B cell (primary cell): ENCODE measurements at regions not wholly inside any gene's neighbourhood (a gene's known extent, or its start where the extent isn't known, plus 50 kb on each side); places are given as distances from the start of the nearest gene placed in this dataset.

ENCODE experiments used
- ATAC-seq: fragments of 200-7000 bp; cut with Tn5 transposase; one replicate; pipeline ENCODE4 v1.10.0; 2021; ENCODE audit warnings: low read depth, mild to moderate bottlenecking, moderate number of reproducible peaks, moderate library complexity
- CTCF ChIA-PET: fragments of 350-600 bp; sonication (Branson Sonifier 250); formaldehyde crosslinking; loops from one replicate; lab custom pipeline; 2021; ENCODE audit warnings: antibody characterized with exemption, inconsistent platforms; lab: Charles Lee
- POLR2A ChIA-PET: fragments of 350-600 bp; sonication (Branson Sonifier 250); formaldehyde crosslinking; loops from one replicate; lab custom pipeline; 2021; ENCODE audit warnings: antibody characterized with exemption; lab: Charles Lee
- DNase-seq: peaks from one replicate; pipeline ENCODE4 v3.0.0; 2013
- H2AFZ ChIP-seq: 2 replicates; pipeline ENCODE4 v1.6.1; 2012; ENCODE audit warnings: mild to moderate bottlenecking, low read depth, low read length; ENCODE audit not compliant: insufficient read depth, poor library complexity, severe bottlenecking
- H3K27ac ChIP-seq, 2 donors: 1 replicate in 1 of 2; 2 replicates in 1 of 2; pipeline ENCODE4 v1.5.1; 2012 to 2013; ENCODE audit warnings: low read length in 2 of 2, mild to moderate bottlenecking in 2 of 2, moderate library complexity in 1 of 2
- H3K27me3 ChIP-seq, 4 experiments: fragments of 200-600 bp in 1 of 4; sonication (generic) in 1 of 4; replicated peaks in 1 of 4; 1 replicate in 2 of 4; 2 replicates in 2 of 4; pipeline versions ENCODE4 v1.6.1 to v1.7.0; 2013 to 2016; ENCODE audit warnings: low read length in 3 of 4, mild to moderate bottlenecking in 2 of 4, mixed read lengths in 1 of 4, moderate library complexity in 1 of 4; ENCODE audit not compliant: insufficient read depth in 4 of 4, control insufficient read depth in 3 of 4; ENCODE audit errors: control extremely low read depth in 1 of 4
- H3K36me3 ChIP-seq, 2 experiments: replicated peaks in 1 of 2; 1 replicate in 1 of 2; 2 replicates in 1 of 2; pipeline versions ENCODE4 v1.6.1 to v1.7.1; 2013; ENCODE audit warnings: low read length in 1 of 2; ENCODE audit not compliant: insufficient read depth in 2 of 2, control insufficient read depth in 1 of 2; ENCODE audit errors: control extremely low read depth in 1 of 2, extremely low read depth in 1 of 2
- H3K4me1 ChIP-seq, 2 donors: fragments of 200-600 bp in 1 of 2; sonication (generic) in 1 of 2; 1 replicate in 1 of 2; 2 replicates in 1 of 2; pipeline versions ENCODE4 v1.5.1 to v1.6.1; 2013 to 2017; ENCODE audit warnings: low read length in 2 of 2; ENCODE audit not compliant: control insufficient read depth in 2 of 2, insufficient read depth in 2 of 2
- H3K4me2 ChIP-seq: replicated peaks from 2 replicates; pipeline ENCODE3; 2012; ENCODE audit warnings: mild to moderate bottlenecking, low read depth, low read length; ENCODE audit not compliant: poor library complexity, severe bottlenecking
- H3K4me3 ChIP-seq, 5 experiments: fragments of 200-600 bp in 1 of 5; sonication (generic) in 1 of 5; 1 replicate in 3 of 5; 2 replicates in 2 of 5; pipeline versions ENCODE4 v1.5.1 to v1.7.0; 2011 to 2016; ENCODE audit warnings: low read length in 4 of 5, mild to moderate bottlenecking in 4 of 5, low read depth in 2 of 5, control low read depth in 1 of 5, moderate library complexity in 1 of 5; ENCODE audit not compliant: insufficient read depth in 1 of 5; ENCODE audit errors: control extremely low read depth in 1 of 5, extremely low read depth in 1 of 5
- H3K79me2 ChIP-seq: fragments of 200-600 bp; sonication (generic); one replicate; pipeline ENCODE4 v1.6.0; 2016; ENCODE audit warnings: low read length; ENCODE audit not compliant: control insufficient read depth, insufficient read depth
- H3K9ac ChIP-seq: fragments of 200-600 bp; sonication (generic); 2 replicates; pipeline ENCODE4 v1.6.1; 2017; ENCODE audit warnings: mild to moderate bottlenecking, low read length, moderate library complexity
- H3K9me3 ChIP-seq, 3 donors: one replicate each; pipeline versions ENCODE4 v1.6.1 to v1.7.1; 2013; ENCODE audit warnings: low read length in 2 of 3; ENCODE audit not compliant: control insufficient read depth in 2 of 3, insufficient read depth in 1 of 3; ENCODE audit errors: control extremely low read depth in 1 of 3
- H4K20me1 ChIP-seq: 2 replicates; pipeline ENCODE4 v1.6.0; 2012; ENCODE audit warnings: mild to moderate bottlenecking, low read length; ENCODE audit not compliant: insufficient read depth, control insufficient read depth, poor library complexity, severe bottlenecking
- H3K27ac Mint-ChIP-seq: one replicate; pipeline ENCODE4 v1.8.0; 2021; ENCODE audit warnings: mixed read lengths
- H3K27me3 Mint-ChIP-seq: one replicate; pipeline ENCODE4 v1.8.0; 2021; ENCODE audit warnings: mixed read lengths
- H3K4me1 Mint-ChIP-seq: one replicate; pipeline ENCODE4 v1.8.0; 2021; ENCODE audit warnings: mixed read lengths
- H3K4me3 Mint-ChIP-seq: one replicate; pipeline ENCODE4 v1.8.0; 2021; ENCODE audit warnings: mixed read lengths
- H3K9me3 Mint-ChIP-seq: one replicate; pipeline ENCODE4 v1.8.0; 2022; ENCODE audit warnings: mixed read lengths; ENCODE audit not compliant: insufficient read depth
- EZH2 ChIP-seq: IDR thresholded peaks from 2 replicates; pipeline ENCODE4 v1.6.1; 2012; ENCODE audit warnings: borderline replicate concordance, low read depth, mild to moderate bottlenecking, moderate library complexity, low read length; ENCODE audit not compliant: insufficient read depth, poor library complexity, severe bottlenecking
- WGBS: methylation state at CpG from one replicate; pipeline ENCODE4 v1.1.5; 2013; ENCODE audit warnings: missing lambda C conversion rate; ENCODE audit not compliant: insufficient coverage; 5-methylcytosine and 5-hydroxymethylcytosine counted together
- intact Hi-C: fragments of 100-400 bp; cut with micrococcal nuclease; formaldehyde crosslinking; loops from one replicate; pipeline ENCODE4 v1.10.0; 2022
- TF ChIP-seq, protein P1 (sequence below): fragments of 200-600 bp; IDR thresholded peaks from one replicate; pipeline ENCODE4 v1.8.0; 2022; ENCODE audit warnings: antibody characterized with exemption, mild to moderate bottlenecking

DNA sequence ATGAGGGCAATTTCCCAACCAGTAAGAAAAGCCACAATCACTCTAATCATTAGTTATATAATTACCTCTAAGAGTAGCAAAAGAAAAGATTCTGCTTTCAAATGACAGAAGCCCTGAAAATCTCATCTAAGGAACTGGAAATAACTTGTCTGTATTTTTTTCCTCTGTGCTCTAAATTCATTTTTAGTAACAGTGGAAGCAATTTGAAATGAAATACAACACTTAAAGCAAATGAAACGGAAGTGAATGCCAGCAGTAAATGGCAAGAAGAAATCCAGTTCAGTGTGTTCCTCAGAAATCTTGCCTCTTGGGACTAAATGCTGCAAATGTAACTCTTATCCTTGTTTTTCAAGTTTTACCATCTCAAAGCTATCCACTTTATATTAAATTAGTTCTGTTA lies 294.9 kb downstream of the TAF11L14 start:
- TF ChIP-seq EZH2, result no peak
- TF ChIP-seq, protein P1, sequence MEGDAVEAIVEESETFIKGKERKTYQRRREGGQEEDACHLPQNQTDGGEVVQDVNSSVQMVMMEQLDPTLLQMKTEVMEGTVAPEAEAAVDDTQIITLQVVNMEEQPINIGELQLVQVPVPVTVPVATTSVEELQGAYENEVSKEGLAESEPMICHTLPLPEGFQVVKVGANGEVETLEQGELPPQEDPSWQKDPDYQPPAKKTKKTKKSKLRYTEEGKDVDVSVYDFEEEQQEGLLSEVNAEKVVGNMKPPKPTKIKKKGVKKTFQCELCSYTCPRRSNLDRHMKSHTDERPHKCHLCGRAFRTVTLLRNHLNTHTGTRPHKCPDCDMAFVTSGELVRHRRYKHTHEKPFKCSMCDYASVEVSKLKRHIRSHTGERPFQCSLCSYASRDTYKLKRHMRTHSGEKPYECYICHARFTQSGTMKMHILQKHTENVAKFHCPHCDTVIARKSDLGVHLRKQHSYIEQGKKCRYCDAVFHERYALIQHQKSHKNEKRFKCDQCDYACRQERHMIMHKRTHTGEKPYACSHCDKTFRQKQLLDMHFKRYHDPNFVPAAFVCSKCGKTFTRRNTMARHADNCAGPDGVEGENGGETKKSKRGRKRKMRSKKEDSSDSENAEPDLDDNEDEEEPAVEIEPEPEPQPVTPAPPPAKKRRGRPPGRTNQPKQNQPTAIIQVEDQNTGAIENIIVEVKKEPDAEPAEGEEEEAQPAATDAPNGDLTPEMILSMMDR, result no peak

DNA sequence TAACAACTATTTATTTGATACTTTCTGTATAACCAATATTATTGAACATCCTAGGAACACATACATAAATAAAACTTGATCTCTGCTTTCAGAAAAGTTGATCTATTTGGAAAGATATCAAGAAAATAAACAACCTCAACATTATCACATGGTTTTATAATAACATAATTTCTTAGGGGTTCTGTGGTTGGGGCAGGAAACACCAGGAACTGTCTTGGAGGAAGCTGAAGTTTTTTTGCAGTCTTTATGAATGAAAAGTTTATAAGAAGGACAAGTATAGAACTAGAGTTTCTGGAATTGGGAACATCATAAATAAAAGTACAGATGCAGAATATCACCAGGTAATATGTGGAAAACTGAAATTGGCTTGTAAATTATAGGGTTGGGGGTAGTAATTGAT lies 296.1 kb downstream of the TAF11L14 start:
- DNase-seq (no peak), ATAC-seq (no peak)
- Histone ChIP-seq H3K4me1 (no peaks in the 10 kb centered on the region), H4K20me1 (no peaks in the 10 kb centered on the region), H3K27ac (no peak overlapping the region), H3K4me2 (no peak overlapping the region), H3K79me2 (no peaks in the 10 kb centered on the region), H3K4me3 (no peak overlapping the region), H3K9ac (no peak overlapping the region), H3K27me3 (no peaks in the 10 kb centered on the region), H2AFZ (no peak overlapping the region), H3K9me3 (peaks cover 2 to 15% (median 9%) of the 10 kb centered on the region in 3 donors), H3K36me3 (no peaks in the 10 kb centered on the region)
- no peak overlapping the region for H3K27ac Mint-ChIP-seq
- peaks cover 12% of the 10 kb centered on the region for H3K27me3 Mint-ChIP-seq
- ChIA-PET POLR2A (no interaction called here), CTCF (no interaction called here)
- H3K4me3 Mint-ChIP-seq, result no peak overlapping the region
- intact Hi-C loops, result no loop called here
- H3K9me3 Mint-ChIP-seq, result peaks cover 6% of the 10 kb centered on the region
- no peaks in the 10 kb centered on the region for H3K4me1 Mint-ChIP-seq
- TF ChIP-seq, protein P1, result no peak
- TF ChIP-seq EZH2, result no peak

More for the DNA sequence above, 294.9 kb downstream of the TAF11L14 start:
- Histone ChIP-seq H3K4me3 (no peak overlapping the region), H3K4me2 (no peak overlapping the region), H3K36me3 (no peaks in the 10 kb centered on the region), H3K4me1 (no peaks in the 10 kb centered on the region), H3K9ac (no peak overlapping the region), H3K27me3 (no peaks in the 10 kb centered on the region), H3K79me2 (no peaks in the 10 kb centered on the region), H4K20me1 (no peaks in the 10 kb centered on the region), H2AFZ (no peak overlapping the region), H3K27ac (no peak overlapping the region), H3K9me3 (peaks cover 2 to 13% (median 9%) of the 10 kb centered on the region in 3 donors)
- H3K9me3 Mint-ChIP-seq, result peaks cover 5% of the 10 kb centered on the region
- DNase-seq (no peak), ATAC-seq (no peak)
- H3K4me3 Mint-ChIP-seq, result no peak overlapping the region
- CTCF ChIA-PET, result no interaction called here
- peaks cover 12% of the 10 kb centered on the region for H3K27me3 Mint-ChIP-seq
- H3K27ac Mint-ChIP-seq, result no peak overlapping the region
- WGBS, result no CpG with 5 or more reads among the region's 1 CpG
- H3K4me1 Mint-ChIP-seq, result no peaks in the 10 kb centered on the region
- intact Hi-C loops, result no loop called here
- POLR2A ChIA-PET, result no interaction called here
